PC-3 (cell line): ENCODE measurements at regions not wholly inside any gene's neighbourhood (a gene's known extent, or its start where the extent isn't known, plus 50 kb on each side); places are given as distances from the start of the nearest gene placed in this dataset.

Experiments
- ATAC-seq: fragments of 200-7000 bp; cut with Tn5 transposase; 2 replicates; pipeline ENCODE4 v1.9.1; 2020; ENCODE audit warnings: mild to moderate bottlenecking, moderate library complexity
- BruUV-seq: library from RNA; stranded (reverse); fragments of 400-500 nt; replicated peaks from 2 replicates; lab custom pipeline; 2021; lab: Mats Ljungman, UMichigan
- CTCF ChIA-PET: fragments of 300-600 bp; sonication (Branson Sonifier 250); formaldehyde crosslinking; loops from one replicate; lab custom pipeline; 2022; ENCODE audit warnings: antibody characterized with exemption; lab: Charles Lee
- POLR2A ChIA-PET: fragments of 300-600 bp; sonication (Branson Sonifier 250); formaldehyde crosslinking; loops from one replicate; lab custom pipeline; 2022; ENCODE audit warnings: antibody characterized with exemption; ENCODE audit not compliant: unreplicated experiment; lab: Charles Lee
- DNase-seq: peaks from one replicate; pipeline ENCODE4 v3.0.0-alpha.2; 2015
- H2AFZ ChIP-seq: fragments of 300-600 bp; sonication (generic); 2 replicates; pipeline ENCODE4 v1.6.0; 2016; ENCODE audit warnings: antibody characterized with exemption, low read length
- H3F3A ChIP-seq: fragments of 300-600 bp; sonication (generic); one replicate; pipeline ENCODE4 v1.6.0; 2017; ENCODE audit warnings: antibody characterized with exemption, low read length, control low read depth, mild to moderate bottlenecking; ENCODE audit not compliant: unreplicated experiment
- H3K27ac ChIP-seq: fragments of 300-600 bp; sonication (generic); 2 replicates; pipeline ENCODE4 v1.5.1; 2016; ENCODE audit warnings: mild to moderate bottlenecking, low read length
- H3K27me3 ChIP-seq: fragments of 300-600 bp; sonication (generic); 2 replicates; pipeline ENCODE4 v1.6.1; 2016; ENCODE audit warnings: low read length, mixed read lengths
- H3K36me3 ChIP-seq: fragments of 300-600 bp; sonication (generic); 2 replicates; pipeline ENCODE4 v1.6.1; 2016; ENCODE audit warnings: low read depth, mixed run types, low read length, mixed read lengths
- H3K4me1 ChIP-seq: fragments of 300-600 bp; sonication (generic); 2 replicates; pipeline ENCODE4 v1.5.1; 2016; ENCODE audit warnings: low read length; ENCODE audit not compliant: insufficient read depth
- H3K4me2 ChIP-seq: fragments of 300-600 bp; sonication (generic); 2 replicates; pipeline ENCODE4 v1.6.0; 2016; ENCODE audit warnings: low read length
- H3K4me3 ChIP-seq: fragments of 300-600 bp; sonication (generic); 2 replicates; pipeline ENCODE4 v1.5.1; 2016; ENCODE audit warnings: mild to moderate bottlenecking, low read length, mixed read lengths
- H3K79me2 ChIP-seq: fragments of 300-600 bp; sonication (generic); 2 replicates; pipeline ENCODE4 v1.6.1; 2017; ENCODE audit warnings: low read length, mixed read lengths
- H3K9ac ChIP-seq: fragments of 300-600 bp; sonication (generic); 2 replicates; pipeline ENCODE4 v1.6.0; 2016; ENCODE audit warnings: mild to moderate bottlenecking, low read length
- H3K9me2 ChIP-seq: fragments of 300-600 bp; sonication (generic); replicated peaks from 2 replicates; pipeline ENCODE4 v1.6.1; 2016; ENCODE audit warnings: mixed run types, low read length, mixed read lengths
- H3K9me3 ChIP-seq: fragments of 300-600 bp; sonication (generic); 2 replicates; pipeline ENCODE4 v1.6.1; 2016; ENCODE audit warnings: low read length, mixed read lengths
- H4K20me1 ChIP-seq: fragments of 300-600 bp; sonication (generic); 2 replicates; pipeline ENCODE4 v1.6.1; 2016; ENCODE audit warnings: low read length, mixed read lengths
- CTCF ChIP-seq: fragments of 300-600 bp; sonication (generic); conservative IDR thresholded peaks from 2 replicates; pipeline ENCODE4 v1.5.1; 2017; ENCODE audit warnings: antibody characterized with exemption, low read depth, mild to moderate bottlenecking, low read length
- EZH2 ChIP-seq: fragments of 300-600 bp; sonication (generic); IDR thresholded peaks from one replicate; pipeline ENCODE4 v1.6.1; 2017; ENCODE audit warnings: antibody characterized with exemption, mild to moderate bottlenecking, low read length; ENCODE audit not compliant: unreplicated experiment
- EZH2phosphoT487 ChIP-seq: fragments of 300-600 bp; sonication (generic); IDR thresholded peaks from 2 replicates; pipeline ENCODE4 v1.6.1; 2018; ENCODE audit warnings: mild to moderate bottlenecking, antibody characterized with exemption, low read length, borderline replicate concordance
- intact Hi-C: fragments of 100-400 bp; cut with micrococcal nuclease; formaldehyde crosslinking; loops from 2 replicates; pipeline ENCODE4 v1.9.0; 2023

GRCh38 chr4:111812760-111813159, 332.5 kb upstream of the FAM241A start:
- H2AFZ ChIP-seq, result no peak overlapping the region
- no peaks in the 10 kb centered on the region for H4K20me1 ChIP-seq
- H3K4me3 ChIP-seq, result no peak overlapping the region
- H3K9me3 ChIP-seq, result no peaks in the 10 kb centered on the region
- H3K4me1 ChIP-seq, result no peaks in the 10 kb centered on the region
- no peaks in the 10 kb centered on the region for H3K9me2 ChIP-seq
- no peak for ATAC-seq
- TF ChIP-seq EZH2phosphoT487 (no peak), CTCF (no peak), EZH2 (no peak)
- peaks cover 34% of the 10 kb centered on the region for H3K27me3 ChIP-seq
- no TSS peak for BruUV-seq
- H3K9ac ChIP-seq, result no peak overlapping the region
- no peaks in the 10 kb centered on the region for H3F3A ChIP-seq
- ChIA-PET POLR2A (no interaction called here), CTCF (no interaction called here)
- DNase-seq, result no peak
- intact Hi-C loops, result no loop called here
- no peak overlapping the region for H3K27ac ChIP-seq
- no peak overlapping the region for H3K4me2 ChIP-seq
- no peaks in the 10 kb centered on the region for H3K36me3 ChIP-seq
- no peaks in the 10 kb centered on the region for H3K79me2 ChIP-seq

GRCh38 chr4:111813555-111814140, 331.6 kb upstream of the FAM241A start:
- Histone ChIP-seq H3K9me3 (no peaks in the 10 kb centered on the region), H3K4me1 (no peaks in the 10 kb centered on the region), H3K9me2 (no peaks in the 10 kb centered on the region), H3K36me3 (no peaks in the 10 kb centered on the region), H3K4me3 (no peak overlapping the region), H3K79me2 (no peaks in the 10 kb centered on the region), H3K9ac (no peak overlapping the region), H3K27ac (no peak overlapping the region), H3F3A (no peaks in the 10 kb centered on the region), H3K4me2 (no peak overlapping the region), H2AFZ (no peak overlapping the region), H4K20me1 (no peaks in the 10 kb centered on the region), H3K27me3 (peaks cover 25% of the 10 kb centered on the region)
- TF ChIP-seq EZH2, result no peak
- TF ChIP-seq CTCF, result no peak
- no peak for TF ChIP-seq EZH2phosphoT487
- ChIA-PET POLR2A (no interaction called here), CTCF (no interaction called here)
- BruUV-seq, result no TSS peak
- ATAC-seq (no peak), DNase-seq (no peak)
- intact Hi-C loops, result no loop called here

- TF ChIP-seq EZH2phosphoT487 (no peak), CTCF (no peak), EZH2 (no peak)
- peaks cover 14% of the 10 kb centered on the region for H3K27me3 ChIP-seq
- no peaks in the 10 kb centered on the region for H3F3A ChIP-seq
- DNase-seq (no peak), ATAC-seq (no peak)
- H3K9me2 ChIP-seq, result no peaks in the 10 kb centered on the region
- H3K79me2 ChIP-seq, result no peaks in the 10 kb centered on the region
- no peak overlapping the region for H3K9ac ChIP-seq
- H3K4me3 ChIP-seq, result no peak overlapping the region
- no TSS peak for BruUV-seq
- H2AFZ ChIP-seq, result no peak overlapping the region
- H3K4me2 ChIP-seq, result no peak overlapping the region
- intact Hi-C loops, result no loop called here
- H3K4me1 ChIP-seq, result no peaks in the 10 kb centered on the region
- H3K27ac ChIP-seq, result no peak overlapping the region
- ChIA-PET POLR2A (no interaction called here), CTCF (no interaction called here)
- no peaks in the 10 kb centered on the region for H3K9me3 ChIP-seq
- H3K36me3 ChIP-seq, result no peaks in the 10 kb centered on the region
- no peaks in the 10 kb centered on the region for H4K20me1 ChIP-seq
Observed at GRCh38 chr4:111814961-111815360, 330.3 kb upstream of the FAM241A start.
